HG03342 (cell line): ENCODE measurements at regions not wholly inside any gene's neighbourhood (a gene's known extent, or its start where the extent isn't known, plus 50 kb on each side); places are given as distances from the start of the nearest gene placed in this dataset.
"Not testable (repeated sequence)": the region's sequence is repeated elsewhere in the genome, so short reads cannot be mapped to it uniquely, and the experiment has no call there.

Source experiments
- ATAC-seq: cut with Tn5 transposase; IDR thresholded peaks from one replicate; pipeline ENCODE4 v1.9.1; 2021; ENCODE audit warnings: mild to moderate bottlenecking, moderate library complexity; ENCODE audit not compliant: unreplicated experiment

DNA sequence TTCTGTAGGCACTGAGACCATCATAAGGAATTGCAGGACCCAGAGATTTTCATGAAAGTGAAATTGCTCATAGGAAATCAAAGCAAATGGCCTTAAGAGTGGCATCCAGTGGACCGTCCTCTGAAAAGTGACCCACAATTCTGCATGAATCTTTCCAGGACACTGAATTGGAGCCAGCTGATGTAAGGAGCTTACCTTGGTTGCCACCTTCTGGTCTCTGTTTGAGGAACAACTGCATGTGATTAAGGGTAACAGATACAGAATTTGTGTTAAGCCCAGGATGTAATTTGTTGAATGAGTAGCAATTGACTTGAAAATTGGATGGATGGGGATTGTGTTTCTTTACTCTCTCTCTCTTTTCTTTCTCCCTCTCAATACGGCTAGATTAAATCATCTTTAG, 49.9 kb upstream of the GAS1 start:
- ATAC-seq, result no peak

DNA sequence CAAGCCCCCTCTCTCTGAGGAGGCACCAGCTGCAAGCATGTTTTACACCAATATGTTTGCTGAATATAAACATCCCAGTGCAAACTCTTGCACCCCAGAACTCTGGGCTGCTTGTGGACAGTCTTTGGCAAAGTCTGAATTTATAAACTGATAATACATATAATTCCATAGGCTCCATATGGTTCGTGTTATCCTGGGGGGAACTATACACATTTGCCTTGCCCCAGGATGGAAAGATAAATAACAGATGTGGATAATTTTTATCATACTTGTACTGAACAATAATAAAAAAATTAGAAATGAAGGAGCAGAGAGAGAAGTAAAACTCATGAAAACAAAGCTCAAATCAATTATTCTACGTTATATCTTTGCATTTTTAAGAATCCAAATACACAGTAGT, 50.6 kb upstream of the GAS1 start:
- ATAC-seq, result no peak

DNA sequence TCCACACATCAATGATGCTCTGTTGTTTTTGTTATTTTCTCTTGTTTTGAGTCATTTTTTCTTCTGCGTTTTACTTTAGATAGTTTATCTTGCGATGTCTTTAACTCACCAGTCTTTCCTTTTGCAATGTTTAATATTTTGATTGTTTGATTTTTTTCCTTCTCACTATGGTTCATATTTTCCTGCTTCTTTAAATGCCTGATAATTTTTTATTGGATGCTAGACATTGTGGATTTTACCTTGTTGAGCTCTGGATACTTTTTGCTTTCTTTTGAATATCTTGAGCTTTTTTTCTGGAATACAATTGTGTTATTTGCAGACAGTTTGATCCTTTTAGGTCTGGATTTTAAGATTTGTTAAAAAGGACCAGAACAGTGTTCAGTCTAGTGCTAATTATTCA, 55.2 kb upstream of the GAS1 start:
- no peak for ATAC-seq

DNA sequence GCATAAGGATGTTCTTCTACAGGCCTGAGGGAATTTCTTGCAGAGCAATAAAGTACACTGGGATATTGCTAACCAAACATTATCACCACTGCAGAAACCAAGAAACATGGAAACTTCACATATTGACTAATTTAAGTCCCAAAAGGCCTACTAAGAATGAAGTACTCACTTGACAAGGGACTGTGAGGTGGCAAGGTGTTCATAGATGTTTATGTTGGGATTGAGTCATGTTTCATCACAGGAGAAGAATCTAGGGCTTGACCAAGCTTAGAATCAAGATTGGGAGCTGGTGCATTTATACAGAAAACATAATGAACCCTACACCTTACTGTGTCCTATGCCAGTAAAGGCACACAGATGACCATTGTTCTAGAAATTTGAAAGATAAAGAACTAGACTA, 56.7 kb upstream of the GAS1 start:
- ATAC-seq, result no peak

DNA sequence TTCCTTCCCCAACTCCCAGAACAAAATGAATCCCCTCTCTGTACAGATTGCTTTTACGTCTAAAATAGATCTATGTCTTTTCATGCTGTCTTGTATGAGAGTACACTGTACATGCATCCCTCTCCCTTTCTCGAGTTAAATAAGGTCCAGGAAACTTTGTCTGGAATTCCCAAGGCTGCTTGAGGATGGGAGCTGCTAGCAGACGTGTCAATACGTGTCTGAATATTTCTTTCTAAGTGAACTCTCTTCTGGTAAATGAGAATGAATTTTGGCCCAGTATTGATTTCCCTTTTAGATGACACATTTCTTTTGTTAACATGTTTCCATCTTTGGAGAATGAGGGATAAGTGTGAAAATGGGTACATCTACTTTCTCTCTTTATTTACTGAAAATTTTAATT, 59.6 kb upstream of the GAS1 start:
- no peak for ATAC-seq

DNA sequence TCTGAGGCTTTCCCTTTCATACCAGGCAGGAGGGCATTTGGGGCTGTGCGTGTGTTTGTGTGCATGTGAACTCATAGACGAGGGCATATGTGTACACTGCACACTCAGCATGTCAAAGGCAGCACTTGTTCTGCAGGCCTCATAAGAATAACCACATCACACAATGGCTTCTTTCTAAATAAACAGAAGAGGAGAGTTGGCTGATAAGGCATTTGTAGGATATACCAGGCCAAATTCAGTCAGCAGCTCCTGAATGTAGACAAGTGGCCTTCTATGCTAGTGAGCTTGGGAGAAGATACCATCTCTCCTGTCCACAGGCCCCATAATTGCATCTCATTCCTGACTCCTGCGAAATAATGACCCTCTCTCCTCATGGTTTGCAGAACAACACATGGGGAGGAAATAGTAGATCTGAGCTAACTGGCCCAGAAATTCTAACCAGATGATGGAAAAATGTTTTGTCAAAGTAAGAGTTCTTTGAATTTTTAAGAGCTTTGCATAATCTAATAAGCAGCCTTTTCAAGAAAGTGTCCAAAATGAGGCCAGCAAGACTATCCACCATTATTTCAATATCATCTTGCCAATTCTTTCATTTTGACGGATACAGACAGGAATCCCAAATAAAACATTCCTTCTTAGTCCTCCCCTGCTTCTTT, 60.5 kb upstream of the GAS1 start:
- ATAC-seq, result no peak

DNA sequence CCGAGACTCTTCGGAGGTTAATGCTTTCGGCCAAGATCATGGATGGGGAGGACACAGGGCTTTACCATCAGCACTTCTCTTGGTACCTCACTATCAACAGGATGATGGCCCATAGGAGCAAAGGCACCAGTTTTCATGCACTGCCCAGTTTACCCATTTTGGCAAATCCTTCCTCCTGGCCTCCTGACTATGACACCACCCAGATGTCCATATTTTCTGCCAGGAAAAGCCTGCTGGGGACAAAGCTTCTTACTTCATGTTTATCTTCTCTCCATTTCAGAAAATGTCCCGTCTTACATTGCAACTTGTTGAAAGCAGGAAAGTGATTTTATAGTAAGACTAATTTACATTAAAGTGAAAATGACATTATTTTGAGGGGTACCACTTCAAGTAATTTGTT, 61.4 kb upstream of the GAS1 start:
- no peak for ATAC-seq

DNA sequence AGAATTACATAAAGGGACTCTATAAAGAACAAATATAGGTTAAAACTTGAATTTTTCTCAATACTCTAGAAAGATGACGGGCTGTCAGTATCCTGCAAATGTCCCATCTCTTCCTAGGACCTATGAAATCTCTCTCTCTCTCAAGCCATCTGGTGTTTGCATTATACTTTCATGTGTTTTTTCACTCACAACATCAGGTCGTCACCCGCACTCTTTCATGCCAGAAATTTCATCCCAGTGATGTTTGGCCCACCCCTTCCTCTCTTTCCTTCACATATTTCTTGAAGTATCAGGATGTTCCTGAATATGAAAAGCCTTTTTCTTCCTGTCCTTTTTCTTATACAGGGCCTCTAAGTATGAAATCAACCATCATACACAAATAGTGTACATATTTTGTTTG, 63.3 kb upstream of the GAS1 start:
- no peak for ATAC-seq

DNA sequence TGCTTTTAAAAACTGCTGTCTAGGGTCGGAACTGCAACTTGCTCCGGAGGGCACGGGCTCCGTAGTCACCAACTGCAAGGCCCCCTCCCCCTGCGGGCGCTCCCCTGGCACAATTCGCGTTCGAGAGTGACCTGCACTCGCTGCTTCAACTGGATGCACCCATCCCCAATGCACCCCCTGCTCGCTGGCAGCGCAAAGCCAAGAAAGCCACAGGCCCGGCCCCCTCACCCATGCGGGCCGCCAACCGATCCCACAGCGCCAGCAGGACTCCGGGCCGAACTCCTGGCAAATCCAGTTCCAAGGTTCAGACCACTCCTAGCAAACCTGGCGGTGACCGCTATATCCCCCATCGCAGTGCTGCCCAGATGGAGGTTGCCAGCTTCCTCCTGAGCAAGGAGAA, 64.2 kb upstream of the GAS1 start:
- ATAC-seq, result no peak

DNA sequence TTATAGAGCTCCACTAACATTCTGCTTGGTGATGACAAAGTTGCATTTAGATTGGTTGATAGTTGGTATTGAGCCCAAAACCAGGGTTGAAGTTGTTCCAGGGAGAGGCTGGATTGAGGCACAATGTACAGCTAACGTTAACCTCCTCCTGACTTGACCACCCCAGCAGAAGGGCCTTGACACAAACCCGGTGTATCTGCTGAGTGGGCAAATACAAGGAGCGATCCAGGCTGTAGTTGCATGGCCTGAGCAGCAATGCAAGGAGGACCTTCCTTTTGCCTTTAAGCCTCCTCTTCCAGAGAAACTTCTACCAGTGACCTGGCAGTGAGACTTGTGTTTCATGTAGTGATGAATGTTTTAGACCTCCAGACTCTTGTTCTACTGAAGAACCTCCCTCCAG, 66.2 kb upstream of the GAS1 start:
- no peak for ATAC-seq

DNA sequence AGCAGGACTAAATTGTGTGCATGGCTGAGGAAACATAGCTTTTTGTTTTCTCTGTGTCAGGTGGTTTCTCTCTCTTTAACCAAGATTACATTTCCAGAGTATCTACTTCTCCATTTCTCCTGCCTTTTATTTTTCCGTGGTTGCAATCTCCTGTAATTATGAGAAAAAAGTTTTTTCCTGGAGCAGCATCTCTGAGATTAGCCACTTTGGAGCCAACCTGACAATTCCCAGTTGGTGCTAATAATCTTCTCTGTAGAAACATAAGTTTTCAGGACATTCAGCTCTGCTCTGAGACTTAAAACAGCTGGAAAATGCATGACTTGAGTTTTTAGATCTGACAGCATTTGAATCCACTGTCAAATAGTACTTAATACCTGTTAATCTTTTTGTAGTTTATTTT, 67.1 kb upstream of the GAS1 start:
- no peak for ATAC-seq

DNA sequence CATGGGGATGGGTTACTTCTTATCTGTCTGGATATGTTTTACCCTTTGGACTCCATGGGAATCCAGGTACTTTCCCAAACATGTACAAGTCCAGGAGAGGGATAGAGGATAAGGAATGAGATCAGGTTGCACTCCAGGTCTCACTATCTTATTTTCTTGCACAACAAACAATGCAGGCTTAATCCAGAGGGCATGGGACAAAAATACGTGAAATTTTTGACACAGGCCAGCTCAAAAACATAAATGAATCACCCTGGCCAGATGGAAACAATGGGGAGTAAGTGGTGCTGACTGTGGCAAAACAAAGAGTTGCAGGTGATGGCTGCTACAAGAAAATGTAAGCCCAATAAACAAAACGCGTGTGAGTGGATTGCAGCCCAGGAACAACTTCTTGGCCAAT, 69.4 kb upstream of the GAS1 start:
- ATAC-seq, result no peak

DNA sequence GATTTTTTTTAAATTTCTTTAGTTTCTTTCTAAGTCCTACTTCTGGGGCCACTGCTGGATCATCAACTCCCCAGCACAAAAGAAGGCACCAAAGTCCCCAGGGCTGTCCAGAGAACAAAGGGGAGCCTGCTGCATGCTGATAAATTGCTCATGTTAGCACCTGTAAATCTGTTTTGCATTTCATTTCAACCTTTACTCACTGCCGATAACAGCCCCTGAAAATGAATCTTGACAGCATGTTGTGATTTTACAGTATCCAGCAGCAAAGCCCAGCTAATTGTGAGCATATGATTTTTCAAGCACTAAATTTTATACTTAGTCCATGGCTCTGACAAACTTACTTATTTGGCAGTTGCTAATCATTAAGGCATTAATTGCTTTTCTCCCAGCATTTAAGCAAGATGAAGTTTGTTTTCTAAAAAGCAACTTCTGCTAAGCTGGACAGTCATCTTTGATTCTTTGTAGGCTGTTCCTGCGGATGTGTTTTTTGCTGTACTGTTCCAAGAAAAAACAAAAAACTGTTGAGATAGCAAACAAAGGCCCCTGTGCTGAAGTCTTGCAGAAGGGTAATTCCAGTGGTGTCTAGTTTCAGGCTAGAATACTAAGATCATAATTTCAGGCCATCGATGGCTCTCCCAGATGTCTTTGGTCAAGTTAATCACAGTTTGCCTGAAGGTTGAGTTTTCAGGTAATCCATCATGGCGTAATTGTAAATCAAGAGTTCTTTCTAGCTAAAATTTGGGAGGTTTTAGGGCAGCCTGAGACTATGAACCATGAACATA, 73.1 kb upstream of the GAS1 start:
- ATAC-seq, result no peak

DNA sequence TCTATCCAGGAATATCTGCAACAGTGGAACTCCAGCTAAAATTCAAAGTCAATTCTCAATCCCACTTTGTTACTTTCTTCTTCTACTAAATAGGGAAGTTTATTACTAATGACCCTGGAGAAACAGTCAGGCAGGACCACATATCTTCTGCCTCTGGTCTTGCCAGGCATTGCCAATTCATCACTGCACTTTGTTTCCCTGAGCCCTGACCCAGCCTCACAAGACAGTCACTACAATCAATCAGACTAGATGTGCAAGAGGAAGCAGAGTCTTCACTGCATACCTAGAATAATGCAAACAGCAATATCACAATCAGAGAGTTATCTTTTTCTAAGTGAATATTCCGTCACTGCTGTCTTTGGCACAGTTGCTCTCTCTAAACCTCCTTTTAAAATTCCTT, 74.9 kb upstream of the GAS1 start:
- ATAC-seq, result no peak

DNA sequence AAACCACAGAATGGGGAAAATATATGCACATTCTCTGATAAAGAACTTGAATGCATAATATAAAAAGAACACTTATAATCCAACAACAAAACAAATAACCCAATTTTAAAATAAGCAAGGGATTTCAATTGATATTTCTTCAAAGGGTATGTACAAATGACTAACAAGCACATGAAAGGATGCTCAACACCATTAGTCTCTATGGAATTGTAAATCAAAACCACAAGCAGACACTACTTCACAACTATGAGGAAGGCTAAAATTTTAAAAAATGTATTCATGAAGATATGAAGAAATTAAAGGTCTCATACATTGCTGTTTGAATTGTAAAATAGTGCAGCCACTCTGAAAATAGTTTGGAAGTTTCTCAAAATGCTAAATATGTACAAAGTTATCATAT, 78.9 kb upstream of the GAS1 start:
- ATAC-seq, result no peak

DNA sequence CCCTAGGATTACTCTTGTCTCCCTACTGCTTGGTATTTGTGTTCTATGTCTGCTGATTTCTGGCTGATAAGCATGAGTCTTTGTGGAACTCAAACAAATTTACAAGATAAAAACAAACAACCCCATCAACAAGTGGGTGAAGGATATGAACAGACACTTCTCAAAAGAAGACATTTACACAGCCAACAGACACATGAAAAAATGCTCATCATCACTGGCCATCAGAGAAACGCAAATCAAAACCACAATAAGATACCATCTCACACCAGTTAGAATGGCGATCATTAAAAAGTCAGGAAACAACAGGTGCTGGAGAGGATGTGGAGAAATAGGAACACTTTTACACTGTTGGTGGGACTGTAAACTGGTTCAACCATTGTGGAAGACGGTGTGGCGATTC, 81.5 kb upstream of the GAS1 start:
- ATAC-seq, result not testable (repeated sequence)

DNA sequence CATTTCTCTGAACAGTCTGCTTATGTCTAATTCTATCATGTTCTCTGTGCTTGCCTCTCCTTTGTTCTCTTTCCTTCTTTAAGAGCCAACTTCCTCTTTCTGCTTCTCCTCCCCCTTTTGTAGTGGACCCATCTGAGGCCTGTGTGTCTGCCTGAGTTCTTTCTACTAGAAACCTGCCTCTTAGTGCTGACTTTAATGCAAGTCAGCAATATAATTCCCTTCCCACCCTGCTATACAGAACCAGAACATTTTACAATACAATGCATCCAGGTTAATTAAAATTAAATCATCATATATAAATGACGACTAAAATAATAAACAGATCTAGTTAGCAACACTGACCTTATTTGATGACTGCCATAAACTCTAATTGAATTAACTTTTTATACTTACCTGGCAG, 82.6 kb upstream of the GAS1 start:
- ATAC-seq, result no peak

DNA sequence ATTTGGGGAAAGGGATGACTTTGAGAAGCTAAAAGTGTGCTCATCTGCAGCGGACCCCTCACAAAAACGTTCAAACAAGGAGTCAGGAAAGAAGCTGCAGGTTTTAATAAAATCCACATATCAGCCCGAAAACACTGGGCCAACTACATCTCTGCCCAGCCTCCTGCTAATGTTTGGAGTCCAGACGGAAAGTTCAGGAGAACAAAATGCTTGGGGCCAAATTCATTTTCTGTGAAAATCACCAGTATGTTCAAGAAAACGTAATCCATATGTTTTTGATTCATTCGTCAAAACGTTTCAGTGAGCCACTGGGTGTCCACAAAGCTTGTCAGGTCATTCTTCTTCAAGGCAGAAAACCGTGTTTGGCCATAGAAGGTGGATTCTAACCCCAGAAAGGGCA, 87.5 kb upstream of the GAS1 start:
- ATAC-seq, result no peak

DNA sequence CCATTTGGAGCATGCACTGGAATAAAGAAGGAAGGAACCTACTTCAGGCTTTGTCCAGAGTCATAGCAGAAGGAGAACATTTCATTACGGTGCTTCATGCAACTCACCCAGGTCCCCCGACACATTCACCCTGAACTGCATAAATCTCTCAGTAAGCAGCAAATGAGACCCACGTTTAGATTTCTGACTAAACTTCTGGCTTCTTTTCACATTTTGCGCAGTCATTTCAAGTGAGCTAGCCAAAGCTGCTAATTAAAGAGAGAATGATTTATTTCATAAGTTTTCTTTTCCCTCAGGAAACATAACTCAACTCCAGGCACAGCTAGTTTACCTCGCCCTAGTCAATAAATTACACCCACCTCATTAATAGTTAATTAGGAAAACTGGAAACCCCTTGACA, 88.6 kb upstream of the GAS1 start:
- no peak for ATAC-seq

DNA sequence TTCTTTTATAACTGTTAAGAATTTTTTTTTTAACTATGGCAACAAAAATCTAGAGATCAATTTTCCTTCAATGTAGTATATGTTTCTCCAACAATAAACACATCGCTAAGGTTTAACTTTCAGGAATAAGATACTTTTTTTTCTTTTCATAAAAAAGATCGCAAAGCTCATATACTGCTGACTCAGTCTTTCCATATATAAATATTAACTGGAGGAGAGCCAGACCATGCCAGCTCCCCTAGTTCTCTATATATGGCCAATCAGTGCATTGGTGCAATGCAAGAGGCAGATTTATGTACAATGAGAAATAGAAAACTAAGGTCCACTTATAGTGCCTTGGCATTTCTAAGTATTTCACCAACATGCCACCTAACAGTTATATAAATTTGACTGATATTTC, 89.2 kb upstream of the GAS1 start:
- no peak for ATAC-seq

DNA sequence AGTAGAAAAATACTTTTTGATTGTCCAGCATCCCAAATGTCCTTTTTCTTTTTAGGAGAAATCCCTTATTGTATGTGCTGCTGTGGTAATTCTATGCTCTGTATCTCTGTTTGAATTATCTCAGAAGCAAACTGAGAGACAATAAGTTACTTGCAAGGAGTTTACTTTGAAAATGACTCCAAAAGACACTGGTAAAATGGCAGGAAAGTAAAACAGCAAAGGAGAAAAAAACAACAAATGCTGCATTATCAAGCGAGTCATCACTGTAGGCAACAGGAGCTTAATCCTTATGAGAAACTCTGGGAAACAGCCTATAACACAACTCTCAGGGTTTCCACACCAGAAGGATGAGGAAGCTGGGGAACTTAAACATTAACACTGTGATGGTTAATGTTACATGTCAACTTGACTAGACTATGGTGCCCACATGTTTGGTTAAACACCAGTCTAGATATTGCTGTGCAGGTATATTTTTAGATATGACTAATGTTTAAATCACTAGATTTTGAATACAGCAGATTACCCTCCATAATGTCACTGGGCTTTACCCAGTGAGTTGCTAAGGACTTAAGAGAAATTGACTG, 92.6 kb upstream of the GAS1 start:
- no peak for ATAC-seq

DNA sequence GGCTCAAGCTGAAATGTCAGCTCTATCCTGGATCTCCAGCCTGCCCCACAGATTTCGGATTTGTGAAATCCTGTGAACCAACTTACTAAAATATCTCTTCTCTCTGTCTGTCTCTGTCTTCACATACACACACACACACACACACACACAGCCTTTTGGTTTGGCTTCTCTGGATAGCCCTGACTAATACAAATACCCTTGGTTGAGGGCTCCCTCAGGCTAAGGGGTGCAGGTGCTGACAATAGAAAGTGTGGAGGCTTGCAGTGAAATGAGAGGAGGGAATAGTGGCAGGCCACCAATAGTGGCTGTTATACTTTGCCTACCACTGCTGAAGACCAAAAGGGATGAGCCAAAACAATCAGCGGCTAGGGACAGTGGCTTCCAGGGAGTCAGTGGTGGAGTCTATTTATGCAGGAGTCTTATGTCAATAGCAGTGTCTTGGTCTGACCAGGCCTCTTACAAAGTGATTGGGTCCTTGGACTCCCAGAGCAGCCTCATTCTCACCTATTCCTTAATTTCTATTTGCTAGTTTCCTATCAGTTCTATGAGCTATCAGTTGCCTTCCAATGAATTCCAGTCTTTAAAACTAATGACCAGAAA, 93.2 kb upstream of the GAS1 start:
- no peak for ATAC-seq
